GM12874 (cell line): ENCODE measurements at regions not wholly inside any gene's neighbourhood (a gene's known extent, or its start where the extent isn't known, plus 50 kb on each side); places are given as distances from the start of the nearest gene placed in this dataset.

ENCODE experiments used
- CTCF ChIP-seq: IDR thresholded peaks from 2 replicates; pipeline ENCODE4 v1.5.1; 2011; ENCODE audit warnings: low read depth, mild to moderate bottlenecking, control low read depth, low read length, moderate library complexity; ENCODE audit not compliant: insufficient read depth

DNA sequence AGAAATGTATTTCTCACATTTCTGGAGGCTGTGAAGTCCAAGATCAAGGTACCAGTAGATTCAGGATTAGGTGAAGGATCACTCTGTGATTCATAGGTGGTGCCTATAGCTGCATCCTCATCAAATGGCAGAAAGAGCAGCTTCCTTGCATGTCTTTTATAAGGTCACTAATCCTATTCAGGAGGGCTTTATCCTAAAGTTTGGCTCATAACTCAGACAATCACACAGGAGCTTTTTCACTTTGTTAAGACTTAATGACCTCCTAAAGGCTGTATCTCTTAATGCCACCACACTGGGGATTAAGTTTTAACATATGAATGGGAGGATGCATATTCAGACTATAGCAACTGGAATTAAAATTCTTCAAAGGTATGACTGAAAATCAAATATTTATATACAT, 861.1 kb downstream of the DACH1 start:
- no peak for TF ChIP-seq CTCF

- no peak for TF ChIP-seq CTCF
These were observed 871.7 kb downstream of the DACH1 start for GRCh38 chr13:70995338-70995737.

GRCh38 chr13:70994191-70994590, 872.8 kb downstream of the DACH1 start:
- TF ChIP-seq CTCF: no peak

DNA sequence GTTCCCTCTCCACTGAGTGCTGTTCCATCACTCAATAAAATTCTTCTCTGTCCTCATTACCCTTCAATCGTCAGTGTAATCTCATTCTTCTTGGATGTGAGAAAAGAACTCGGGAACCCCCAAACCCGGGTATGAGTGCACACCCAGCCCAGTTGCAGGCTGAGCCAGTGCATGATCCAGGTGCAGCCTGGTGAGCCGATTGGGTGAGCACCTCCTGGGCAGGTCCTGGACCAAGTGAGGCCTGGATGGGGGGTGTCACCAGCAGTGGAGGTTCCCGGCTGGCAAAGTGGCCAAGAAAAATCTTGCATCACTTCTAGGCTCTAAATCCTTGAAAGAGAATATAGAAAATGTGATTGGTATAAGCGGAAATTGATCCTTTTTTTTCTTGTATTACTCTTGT, 878.8 kb upstream of the KLHL1 start:
- no peak for TF ChIP-seq CTCF

DNA sequence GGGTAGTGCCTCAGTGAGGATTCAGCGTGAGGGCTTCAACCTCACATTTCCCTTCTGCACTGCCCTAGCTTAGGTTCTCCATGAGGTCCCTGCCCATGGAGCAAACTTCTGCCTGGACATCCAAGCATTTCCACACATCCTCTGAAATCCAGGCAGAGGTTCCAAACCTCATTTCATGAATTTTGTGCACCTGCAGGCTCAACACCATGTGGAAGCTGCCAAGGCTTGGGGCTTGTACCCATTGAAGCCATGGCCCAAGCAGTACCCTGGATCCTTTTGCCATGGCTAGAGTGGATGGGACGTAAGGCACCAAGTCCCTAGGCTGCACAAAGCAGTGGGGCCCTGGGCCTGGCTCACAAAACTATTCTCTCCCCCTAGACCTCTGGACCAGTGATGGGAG, 877.1 kb upstream of the KLHL1 start:
- no peak for TF ChIP-seq CTCF

DNA sequence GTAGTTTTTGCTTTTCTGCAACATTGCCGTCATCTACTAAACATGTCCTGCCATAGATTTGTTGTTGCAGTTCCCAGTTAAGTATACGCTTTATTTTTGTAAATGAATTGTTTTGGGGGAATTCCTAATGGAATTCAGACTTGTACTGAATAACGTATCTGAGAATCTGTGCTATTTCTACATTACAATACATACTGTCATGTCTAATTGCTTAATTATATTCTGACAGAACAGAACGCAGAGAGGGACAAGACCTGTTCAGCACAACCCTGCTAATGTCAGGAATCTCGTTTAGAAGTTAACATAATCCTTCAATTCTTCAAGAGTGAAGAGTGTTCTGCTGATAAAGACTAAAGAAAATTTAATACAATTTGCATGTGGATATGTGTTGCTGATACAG, 861.1 kb upstream of the KLHL1 start:
- no peak for TF ChIP-seq CTCF

GRCh38 chr13:70967564-70967963, 859.3 kb upstream of the KLHL1 start:
- no peak for TF ChIP-seq CTCF

- TF ChIP-seq CTCF: no peak
These were observed 856.6 kb upstream of the KLHL1 start for GRCh38 chr13:70964874-70965273.
